HG03442 (cell line): ENCODE measurements at regions not wholly inside any gene's neighbourhood (a gene's known extent, or its start where the extent isn't known, plus 50 kb on each side); places are given as distances from the start of the nearest gene placed in this dataset.
"Not testable (repeated sequence)": the region's sequence is repeated elsewhere in the genome, so short reads cannot be mapped to it uniquely, and the experiment has no call there.

ENCODE experiments used
- ATAC-seq: cut with Tn5 transposase; IDR thresholded peaks from one replicate; pipeline ENCODE4 v1.9.1; 2021; ENCODE audit warnings: mild to moderate bottlenecking, moderate library complexity; ENCODE audit not compliant: unreplicated experiment

DNA sequence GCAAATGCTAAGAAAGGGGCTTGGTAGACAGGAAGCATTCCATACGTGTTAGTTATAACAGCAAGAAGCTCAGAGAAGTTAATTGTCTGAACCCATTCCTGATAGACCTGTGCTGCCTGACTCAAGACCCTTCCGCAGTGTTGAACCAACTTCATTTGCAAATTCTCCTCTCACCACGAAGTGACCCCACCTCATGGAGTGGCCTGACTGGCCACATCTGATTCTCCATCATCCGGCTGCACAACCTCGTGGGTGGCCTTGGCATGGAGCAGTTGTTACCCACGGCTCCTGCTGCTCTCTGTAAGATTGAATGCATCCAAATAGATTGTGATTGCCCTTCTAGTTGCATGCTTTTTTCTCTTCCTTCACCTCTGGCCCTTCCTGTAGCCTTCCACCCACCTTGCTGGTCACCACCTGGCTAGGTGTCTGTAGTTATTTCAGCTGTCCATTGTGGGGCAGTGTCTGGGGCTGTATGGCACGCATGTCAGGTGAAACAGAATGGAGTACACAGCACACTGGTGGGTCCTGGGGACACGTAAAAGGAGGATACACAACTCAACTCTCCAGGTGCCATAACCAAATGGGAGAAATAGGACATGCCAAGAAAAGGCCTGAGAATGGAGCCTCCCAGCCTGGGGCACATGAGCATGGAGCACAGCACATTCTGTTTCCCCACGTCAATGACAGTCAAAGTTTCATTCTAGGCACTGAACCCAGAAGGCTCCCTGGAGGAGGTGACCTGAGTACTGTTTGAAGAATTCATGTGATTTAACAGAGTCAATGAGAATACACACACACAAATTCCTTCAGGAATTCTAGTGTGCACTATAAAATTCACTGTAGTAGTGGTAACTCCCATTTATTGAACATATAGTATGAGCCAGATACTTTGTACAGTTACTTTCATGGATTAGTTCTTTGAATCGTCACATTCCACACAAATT lies 70.5 kb upstream of the PTCH1 start:
- no peak for ATAC-seq

GRCh38 chr9:95586326-95586725 lies 69.6 kb upstream of the PTCH1 start:
- no peak for ATAC-seq

DNA sequence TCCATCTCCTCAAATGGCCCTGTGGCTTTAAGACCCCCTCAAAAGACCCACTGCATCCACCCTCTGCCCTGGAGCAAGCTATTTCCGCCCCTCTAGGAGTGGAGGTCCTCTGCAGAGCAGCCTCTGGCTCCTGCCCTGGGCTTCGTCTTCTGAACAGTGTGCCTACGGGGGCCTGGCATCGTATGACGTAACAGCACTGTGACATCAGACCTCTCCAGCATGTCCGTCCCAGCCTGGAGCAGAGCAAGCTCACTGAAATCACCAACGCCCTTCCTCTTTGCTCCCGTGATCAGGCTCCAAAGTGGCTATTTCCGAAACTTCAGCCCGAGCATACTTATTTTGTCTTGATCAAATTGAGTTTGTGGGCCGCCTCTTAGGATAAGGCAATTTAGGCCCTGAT lies 69.1 kb upstream of the PTCH1 start:
- no peak for ATAC-seq

- no peak for ATAC-seq
These were observed 67.4 kb upstream of the PTCH1 start for GRCh38 chr9:95584176-95584575.

- no peak for ATAC-seq
These were observed 65.1 kb upstream of the PTCH1 start for GRCh38 chr9:95581900-95582299.

DNA sequence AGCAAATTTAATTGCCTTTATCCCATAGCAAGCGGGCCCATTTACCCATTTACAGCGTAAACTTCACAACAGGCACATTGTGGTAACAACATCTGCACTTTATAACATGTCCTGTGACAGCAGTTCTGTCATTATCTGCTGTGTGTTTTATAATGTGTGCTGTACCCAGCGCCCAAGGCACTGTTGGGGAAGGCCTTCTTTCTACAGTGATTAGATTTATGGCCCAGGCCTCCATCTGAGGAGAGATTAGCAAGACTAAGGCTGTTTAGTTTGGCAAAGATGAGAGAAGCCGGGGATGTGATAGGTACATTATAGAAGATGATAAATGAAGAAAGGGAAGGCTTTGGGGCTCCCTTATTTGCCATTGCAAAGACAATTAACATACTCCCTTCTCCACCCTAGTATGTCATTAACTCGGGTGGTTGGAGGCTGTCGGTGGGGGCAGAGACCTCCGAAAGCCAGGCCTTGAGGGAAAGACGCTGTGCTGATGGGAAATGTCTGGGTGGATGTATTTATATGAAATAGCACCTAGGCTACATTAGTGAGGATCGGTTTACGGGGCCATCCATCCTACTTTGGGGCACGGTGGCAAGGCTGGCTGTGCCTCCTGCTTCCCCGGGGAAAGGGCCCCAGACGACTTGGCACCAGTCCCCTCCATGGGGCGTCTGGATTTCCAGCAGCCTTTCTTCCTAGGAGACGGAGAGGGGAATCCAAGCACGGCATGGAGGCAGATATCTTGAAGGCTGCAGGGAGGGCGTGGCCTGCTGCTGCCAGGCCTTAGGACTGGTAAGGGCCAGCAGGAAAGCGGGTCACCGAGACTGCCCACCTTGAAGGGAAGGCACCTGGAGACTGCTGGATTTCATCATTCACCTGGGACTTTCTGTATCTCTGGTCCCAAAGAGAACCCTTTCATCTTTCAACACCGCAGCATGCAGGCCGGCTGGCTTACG lies 64.3 kb upstream of the PTCH1 start:
- no peak for ATAC-seq

DNA sequence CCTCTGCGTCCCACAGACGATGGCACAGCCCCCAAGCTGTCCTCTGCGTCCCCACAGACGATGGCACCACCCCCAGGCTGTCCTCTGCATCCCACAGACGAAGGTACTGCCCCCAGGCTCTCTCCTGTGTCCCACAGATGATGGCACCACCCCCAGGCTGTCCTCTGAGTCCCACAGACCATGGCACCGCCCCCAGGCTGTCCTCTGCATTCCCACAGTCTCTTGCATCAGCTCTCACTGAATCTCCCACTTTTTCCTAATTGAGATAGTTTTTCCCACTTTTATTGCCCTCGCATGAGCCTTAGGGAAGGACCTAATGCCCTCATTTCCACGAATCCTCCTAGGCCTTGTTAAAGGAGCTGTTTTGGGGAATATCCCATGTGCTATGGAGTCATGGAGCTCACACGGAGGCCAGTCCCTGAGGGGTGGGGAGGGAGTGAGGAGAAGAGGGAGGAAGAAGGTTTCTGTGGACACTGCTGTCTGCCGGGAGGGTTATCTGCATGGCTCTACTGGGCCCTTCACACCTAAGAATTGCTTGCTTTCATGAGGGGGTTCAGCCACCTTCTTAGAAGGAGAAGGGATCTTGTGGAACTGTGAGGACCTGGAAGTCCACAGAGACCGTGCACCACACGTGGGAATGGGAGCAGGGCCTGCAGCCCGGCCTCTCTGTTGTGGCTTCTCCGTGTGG lies 58.2 kb upstream of the PTCH1 start:
- no peak for ATAC-seq

- no peak for ATAC-seq
These were observed 57.4 kb upstream of the PTCH1 start for GRCh38 chr9:95574176-95574575.

- ATAC-seq: no peak
These were observed 56.7 kb upstream of the PTCH1 start for GRCh38 chr9:95573463-95573862.

- ATAC-seq: no peak
These were observed 55.8 kb upstream of the PTCH1 start for GRCh38 chr9:95572381-95573151.

- ATAC-seq: no peak
These were observed 53.9 kb upstream of the PTCH1 start for GRCh38 chr9:95570646-95571045.

- ATAC-seq: no peak
These were observed 53.4 kb upstream of the PTCH1 start for GRCh38 chr9:95570150-95570549.

- not testable (repeated sequence) for ATAC-seq
These were observed 52.0 kb upstream of the PTCH1 start for GRCh38 chr9:95568735-95569134.
